HG03135 (cell line): ENCODE measurements at regions not wholly inside any gene's neighbourhood (a gene's known extent, or its start where the extent isn't known, plus 50 kb on each side); places are given as distances from the start of the nearest gene placed in this dataset.
"Not testable (repeated sequence)": the region's sequence is repeated elsewhere in the genome, so short reads cannot be mapped to it uniquely, and the experiment has no call there.

Source experiments
- ATAC-seq: cut with Tn5 transposase; IDR thresholded peaks from one replicate; pipeline ENCODE4 v1.9.1; 2021; ENCODE audit warnings: mild to moderate bottlenecking, moderate library complexity; ENCODE audit not compliant: unreplicated experiment

DNA sequence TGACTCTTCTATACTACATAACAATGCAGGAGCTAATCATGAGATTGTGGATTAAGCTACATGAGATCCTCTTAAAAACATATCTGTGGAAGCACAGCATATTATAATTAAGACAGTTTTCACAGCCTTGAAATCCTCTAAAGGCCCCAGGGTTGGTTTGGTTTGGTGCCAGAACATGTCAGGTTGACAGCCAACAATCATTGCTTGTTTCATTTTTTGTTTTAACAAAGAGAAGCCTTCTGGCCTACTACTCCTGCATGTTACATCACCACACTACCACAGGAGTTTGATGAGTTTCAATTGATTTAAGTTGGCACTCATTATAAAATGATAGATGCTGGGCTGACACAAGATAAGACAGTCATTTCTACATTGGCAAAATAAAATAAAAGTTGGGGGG, 255.9 kb upstream of the ERBB4 start:
- ATAC-seq, result no peak

DNA sequence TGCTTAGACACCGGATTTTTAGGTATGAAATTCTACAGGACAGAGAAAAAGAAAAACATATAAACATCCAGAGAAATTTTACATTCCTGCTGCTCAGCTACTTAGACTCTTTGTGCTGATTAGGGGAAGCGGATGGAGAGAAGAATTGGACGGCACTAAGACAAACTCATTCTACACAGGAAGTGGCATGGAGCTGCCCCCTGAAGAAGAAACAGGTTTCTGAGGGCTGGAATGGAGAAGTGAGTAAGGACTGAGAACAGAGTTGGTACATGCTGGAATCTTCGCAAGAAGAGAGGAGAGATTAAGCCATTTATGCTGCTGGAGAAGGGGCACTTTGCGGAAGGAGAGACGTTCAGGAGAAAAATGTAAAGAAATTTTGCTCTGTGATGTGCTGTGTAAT, 253.0 kb upstream of the ERBB4 start:
- no peak for ATAC-seq

DNA sequence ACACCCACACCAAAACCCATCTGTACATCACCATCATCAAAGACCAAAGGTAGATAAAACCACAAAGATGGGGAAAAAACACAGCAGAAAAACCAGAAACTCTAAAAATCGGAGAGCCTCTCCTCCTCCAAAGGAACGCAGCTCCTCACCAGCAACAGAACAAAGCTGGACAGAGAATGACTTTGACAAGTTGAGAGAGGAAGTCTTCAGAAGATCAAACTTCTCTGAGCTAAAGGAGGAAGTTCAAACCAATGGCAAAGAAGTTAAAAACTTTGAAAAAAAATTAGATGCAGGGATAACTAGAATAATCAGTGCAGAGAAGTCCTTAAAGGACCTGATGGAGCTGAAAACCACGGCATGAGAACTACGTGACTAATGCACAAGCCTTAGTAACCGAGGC, 247.5 kb upstream of the ERBB4 start:
- not testable (repeated sequence) for ATAC-seq

DNA sequence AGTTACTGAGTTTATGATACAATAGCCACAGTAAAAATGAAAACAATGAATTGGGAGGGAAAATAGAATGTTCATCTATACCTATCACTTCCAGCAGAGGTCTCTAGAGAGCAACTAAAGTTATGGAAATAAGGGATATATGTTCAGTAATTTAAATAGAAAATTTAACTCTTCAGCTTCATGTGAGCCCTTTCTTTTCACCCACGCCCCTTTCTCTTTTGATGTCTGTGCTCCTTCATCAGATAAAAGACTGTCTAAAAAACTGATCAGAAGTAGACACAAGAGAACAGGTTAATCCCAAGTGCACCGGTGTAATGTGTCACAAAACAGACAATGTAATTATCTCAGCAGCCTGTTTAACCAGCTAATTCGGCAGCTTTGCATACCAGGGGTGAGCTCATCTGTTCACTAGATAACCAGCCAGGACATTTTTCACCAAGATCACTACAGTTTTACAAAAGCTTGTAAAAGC, 238.5 kb upstream of the ERBB4 start:
- peak; percentile 59 for ATAC-seq

DNA sequence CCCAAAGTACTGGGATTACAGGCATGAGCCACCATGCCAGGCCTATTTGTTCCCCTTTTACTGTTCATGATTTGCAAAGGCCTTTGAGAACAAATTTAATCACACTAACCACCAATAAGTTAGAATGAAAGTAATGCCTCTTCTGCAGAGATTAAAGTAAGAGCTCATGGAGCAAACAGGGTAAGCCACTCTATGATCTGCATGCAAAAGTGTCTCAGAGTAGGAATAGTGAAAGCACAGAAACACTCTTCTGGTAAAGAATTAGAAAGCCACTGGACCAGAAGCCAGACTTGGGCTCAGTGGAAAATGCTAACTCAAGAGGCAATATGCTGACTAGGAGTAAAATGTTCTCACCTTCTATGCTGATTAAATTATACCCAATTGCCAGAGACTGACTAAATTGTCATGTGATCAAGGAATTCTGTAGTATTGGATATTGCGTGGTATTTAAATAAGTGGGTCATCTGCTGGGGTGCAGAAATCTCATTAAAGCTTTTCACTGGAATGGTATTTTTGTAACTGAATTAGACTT, 235.3 kb upstream of the ERBB4 start:
- no peak for ATAC-seq

DNA sequence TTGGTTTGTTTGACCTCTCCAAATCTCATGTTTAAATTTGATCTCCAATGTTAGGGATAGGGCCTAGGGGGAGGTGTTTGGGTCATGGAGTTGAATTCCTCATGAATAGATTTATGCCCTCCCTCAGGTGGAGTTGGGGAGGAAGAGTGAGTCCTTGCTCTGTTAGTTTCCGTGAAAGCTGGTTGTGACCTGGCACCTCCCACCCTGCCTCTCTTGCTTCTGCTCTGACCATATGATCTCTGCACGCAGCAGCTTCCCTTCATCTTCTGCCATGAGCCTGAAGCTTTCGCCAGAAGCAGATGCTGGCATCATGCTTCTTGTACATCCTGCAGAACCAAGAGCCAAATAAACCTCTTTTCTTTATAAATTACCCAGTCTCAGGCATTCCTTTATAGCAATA, 231.6 kb upstream of the ERBB4 start:
- no peak for ATAC-seq

DNA sequence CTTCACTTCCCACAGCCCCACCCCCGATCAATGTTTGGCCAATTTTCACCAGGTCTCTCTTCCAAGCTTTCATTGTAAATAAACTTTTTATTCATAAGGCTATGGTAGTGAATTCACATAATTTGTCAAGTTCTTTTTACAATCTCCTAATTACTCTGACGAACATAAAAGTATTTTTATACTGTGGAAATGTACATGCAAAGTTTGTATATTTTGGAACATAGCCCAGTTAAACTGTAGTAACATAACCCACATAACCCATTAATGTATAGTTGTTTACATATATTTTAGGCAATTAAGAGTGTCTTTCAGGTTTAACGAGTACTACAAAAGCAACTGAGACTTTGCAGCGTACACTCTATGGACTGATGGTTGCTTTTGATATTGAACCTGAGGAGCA, 228.3 kb upstream of the ERBB4 start:
- no peak for ATAC-seq

DNA sequence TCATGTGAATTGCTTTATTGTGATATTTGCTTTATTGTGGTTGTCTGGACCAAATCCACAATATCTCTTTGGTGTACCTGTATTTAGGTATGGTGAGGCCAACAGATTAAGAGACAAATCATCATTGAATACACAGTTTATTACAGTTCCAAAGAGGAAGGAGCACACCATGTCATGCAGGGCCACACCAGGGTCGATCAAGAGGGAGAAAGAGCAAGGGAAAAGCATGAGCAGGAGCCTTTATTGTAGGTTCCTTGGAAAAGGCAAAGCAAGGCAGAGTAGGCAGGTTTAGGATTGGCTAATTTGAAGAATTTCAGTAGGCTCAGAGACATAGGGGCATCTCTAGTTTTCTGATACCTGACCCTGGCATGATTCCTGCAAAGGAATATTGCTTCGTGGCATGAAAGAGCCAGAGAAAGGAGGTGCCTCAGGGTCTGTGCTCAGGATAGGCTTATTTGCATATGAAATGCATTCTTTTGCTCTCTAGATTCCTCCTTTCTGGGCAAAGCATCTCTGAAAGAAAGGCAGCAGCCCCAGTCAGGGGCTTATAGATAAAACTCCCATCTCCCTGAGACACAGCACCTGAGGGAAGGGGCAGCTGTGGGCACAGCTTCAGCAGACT, 214.2 kb upstream of the ERBB4 start:
- no peak for ATAC-seq

DNA sequence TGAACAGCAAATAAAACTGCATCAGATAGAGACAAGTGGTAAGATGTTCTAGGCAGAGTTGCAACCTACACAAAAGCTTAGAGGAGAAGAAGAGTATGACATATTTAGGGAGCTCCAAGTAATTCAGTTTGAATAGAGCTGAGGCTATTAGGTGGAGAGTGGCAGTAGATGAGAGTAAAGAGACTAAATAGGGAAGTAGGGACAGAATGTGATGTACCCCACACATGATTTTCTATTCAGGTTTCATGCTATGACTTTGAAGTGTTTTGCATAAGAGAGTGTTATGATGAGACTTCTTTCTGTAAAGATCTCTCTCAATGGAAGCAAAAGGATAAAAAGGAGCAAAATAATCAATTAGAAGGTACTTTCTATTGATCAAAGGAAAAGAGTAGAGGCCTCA, 206.8 kb upstream of the ERBB4 start:
- ATAC-seq, result peak; percentile 85

DNA sequence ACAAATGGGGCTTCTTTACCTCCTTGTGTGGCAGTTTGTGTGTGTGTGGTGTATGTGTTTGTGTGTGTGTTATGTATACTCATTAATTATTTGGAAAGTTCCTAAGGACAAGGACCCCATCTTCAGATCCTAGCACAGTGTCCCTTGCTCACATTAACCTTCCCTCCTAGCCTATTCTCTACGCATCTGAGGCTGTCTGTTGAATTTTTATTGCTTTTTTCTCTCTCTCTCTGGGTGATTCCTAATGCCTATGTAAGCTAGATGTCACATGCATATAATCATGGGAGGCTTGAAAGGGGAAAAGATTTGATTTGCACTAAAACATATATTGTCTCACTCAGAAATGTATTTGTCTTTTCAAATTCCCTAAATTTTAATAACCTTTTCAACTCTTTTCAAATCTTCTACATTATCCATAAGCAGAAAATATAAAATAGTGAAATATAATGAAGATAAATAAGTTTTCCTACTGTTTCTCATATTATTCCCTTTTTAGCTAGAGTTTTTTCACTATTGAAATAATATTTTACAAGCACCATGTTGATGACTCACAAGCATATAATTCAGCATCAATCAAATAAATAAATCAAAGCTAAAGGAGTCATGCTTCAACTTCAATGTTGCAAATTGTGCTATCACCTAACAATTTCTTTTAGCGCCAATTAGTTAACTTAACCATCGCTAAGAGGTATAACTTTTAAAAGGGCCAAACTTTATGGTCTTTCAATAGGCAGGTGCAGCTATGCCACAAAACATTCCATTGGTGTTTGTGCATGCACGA, 199.0 kb upstream of the ERBB4 start:
- ATAC-seq, result no peak

DNA sequence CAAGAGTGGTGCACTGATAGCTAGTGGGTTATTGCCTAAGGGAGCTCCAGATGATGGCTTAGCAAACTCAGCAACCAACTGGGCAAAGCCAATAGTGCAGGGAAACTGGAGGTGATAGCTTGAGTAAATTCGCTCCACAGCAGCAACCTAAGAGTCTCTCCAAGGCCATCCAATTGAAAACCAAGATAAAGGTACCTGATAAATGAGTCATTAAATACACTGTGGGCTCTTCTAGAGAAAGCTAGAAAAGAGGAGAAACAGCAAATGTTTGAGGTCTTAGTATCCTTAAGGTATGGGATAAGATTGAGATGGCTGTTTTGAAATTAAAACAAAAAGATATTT, 197.8 kb upstream of the ERBB4 start:
- ATAC-seq, result no peak

DNA sequence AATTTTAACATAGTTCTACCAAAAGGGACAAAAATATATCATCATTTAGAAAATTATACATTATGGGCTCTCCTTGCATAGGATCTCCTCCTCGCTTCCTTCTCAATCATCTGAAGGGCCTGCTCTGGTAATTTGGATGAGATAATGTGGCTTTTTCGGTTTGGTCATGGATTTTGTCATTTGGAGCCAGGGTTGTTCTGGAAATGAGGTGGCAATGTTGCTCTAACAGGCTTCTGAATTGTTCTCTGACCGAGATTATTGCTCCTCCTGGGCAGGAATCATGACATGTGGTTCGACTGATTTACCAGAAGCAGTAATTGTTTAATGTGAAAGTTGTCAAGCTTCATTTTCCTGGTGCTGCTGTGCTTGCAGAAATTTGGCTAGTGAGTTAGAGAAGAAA, 194.7 kb upstream of the ERBB4 start:
- no peak for ATAC-seq

DNA sequence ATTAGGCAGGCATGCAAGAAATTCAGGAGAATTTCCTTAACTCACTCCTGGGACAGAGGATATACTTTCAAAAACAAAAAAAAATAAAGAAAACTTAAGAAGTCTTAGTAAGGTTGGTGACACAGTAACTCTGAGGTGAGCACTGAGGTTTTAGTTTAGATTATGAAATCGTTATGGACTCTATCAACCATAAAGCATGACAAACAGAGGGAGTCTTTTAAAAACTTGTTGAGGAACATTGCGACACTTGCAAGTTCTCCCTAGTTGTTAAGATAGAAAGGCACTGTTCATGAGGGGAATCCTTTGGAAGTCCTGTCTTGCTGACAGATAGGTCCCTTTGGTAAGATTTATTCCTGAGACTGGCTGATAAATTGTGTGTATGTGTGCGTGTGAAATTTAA, 194.3 kb upstream of the ERBB4 start:
- ATAC-seq, result no peak

DNA sequence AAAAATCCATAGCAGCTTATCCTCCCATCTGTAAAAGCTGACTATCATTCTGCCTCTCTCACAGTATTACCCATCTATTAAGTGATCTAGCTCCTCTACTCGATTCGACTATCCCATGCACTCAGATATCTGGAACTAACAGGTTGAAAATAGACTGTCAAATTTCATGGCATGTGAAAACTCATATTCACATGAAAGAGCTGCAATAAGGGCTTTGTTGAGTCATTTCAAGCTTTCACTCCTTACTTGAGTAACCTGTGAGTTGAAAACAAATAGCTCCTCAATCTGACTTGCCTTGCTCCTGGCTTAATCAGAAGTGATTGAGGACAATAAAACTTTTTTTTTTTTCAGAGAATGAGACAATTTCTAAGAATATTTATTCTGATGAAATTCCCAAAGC, 192.4 kb upstream of the ERBB4 start:
- ATAC-seq, result peak; percentile 73

DNA sequence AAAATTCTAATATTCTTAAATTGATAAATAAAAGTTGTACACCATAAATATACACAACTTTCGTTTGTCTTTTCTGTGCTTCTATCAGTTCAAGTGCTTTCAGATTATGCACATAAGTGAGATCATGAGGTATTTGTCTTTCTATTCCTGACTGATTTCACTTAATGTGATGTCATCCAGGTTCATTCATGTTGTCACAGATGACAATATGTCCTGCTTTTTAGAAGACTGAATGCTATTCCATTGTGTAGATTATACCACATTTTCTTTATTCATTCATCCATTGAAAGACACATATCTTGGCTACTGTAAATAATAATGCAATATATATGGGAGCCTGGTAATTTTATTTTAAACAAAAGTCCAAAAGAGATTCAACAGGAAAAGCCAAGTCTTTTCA, 190.1 kb upstream of the ERBB4 start:
- no peak for ATAC-seq

DNA sequence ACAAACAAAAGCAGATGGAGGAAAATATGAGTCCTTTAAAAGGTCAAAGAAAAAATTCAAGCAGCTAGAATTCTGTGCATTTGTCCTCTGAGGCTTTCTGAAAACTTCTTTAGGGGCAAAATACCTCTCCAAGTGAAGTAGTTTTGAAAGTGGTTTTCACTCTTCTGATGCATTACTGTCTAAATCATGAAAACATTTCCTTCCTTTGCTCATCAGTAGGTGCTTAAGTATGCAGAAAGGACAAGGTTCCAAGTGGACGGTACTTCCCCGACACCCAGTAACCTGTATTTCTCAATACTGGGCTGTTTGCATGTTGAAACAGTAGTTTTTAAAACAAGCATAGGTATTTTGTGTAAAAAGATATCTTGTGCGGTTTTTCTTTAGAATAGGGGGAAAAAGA, 189.1 kb upstream of the ERBB4 start:
- ATAC-seq, result no peak

DNA sequence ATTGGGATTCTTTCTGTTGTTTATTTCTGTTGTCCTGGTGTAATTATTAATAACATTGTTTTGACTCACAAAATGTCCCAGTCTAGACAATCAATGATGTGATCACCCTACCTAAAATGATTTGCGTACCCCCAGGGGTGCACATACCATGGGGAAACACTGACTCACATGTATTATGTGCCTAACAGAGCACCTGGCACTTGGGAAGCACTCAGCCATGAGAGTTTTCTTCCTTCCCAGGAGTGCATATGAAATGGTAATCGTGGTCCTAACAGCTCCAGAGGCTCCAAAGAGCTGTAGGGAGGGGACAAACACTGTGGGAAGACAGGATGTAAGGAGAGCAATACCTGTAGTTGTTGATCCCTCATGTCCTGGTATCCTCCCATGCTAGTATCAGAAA, 187.8 kb upstream of the ERBB4 start:
- ATAC-seq, result no peak

DNA sequence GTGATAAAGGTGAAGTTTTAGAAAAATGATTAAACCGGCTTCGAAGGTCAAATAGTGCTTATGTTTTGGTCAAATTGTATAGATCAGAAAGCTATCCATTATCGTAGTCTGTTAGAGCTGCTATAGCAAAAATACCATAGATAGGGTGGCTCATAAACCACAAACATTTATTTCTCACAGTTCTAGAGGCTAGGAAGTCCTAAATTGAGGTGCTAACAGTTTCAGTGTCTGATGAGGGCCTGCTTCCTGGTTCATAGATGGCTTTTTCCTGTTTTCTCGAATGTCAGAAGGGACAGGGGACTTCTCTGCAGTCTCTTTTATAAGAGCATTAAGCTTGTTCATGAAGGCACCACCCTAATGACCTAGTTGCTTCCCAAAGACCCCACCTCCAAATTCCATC, 186.6 kb upstream of the ERBB4 start:
- ATAC-seq, result no peak

DNA sequence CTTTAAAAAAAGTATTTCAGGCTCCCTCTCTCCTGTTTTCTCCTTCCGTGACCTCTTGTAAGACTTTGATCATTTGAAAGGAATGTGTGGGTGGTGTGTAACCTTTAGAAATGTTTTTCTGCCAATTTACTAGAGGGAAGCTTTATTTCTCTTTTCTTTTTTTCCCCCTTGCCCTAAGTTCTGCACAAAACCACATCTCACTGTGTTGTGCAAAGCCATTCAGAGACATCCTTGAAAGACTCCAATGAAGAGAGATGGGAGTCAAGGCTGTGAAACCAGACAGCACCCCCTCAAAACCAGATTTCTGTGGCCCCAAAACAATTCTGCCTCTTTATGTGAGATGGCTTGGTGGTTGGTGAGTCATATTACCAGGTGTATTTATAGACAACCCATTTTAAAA, 184.6 kb upstream of the ERBB4 start:
- ATAC-seq, result no peak

DNA sequence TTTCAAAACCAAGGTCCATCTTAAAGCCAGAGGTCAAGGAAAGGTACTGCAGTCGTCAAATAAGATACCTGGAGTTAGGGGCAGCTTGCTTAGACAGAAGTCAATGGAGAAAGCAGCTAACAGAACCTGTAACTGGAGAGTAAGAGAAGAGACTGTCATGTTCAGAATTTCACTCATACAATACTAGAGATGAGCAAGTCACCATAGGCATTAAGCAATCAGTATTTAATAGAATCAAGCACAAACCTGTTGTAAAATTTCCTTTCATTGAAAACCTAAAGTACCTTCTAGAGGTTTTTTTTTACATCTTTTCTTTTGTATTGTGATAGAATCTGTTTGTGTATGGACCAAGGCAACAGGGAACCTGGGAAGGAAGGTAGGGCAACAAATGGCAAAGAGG, 183.4 kb upstream of the ERBB4 start:
- ATAC-seq, result no peak

DNA sequence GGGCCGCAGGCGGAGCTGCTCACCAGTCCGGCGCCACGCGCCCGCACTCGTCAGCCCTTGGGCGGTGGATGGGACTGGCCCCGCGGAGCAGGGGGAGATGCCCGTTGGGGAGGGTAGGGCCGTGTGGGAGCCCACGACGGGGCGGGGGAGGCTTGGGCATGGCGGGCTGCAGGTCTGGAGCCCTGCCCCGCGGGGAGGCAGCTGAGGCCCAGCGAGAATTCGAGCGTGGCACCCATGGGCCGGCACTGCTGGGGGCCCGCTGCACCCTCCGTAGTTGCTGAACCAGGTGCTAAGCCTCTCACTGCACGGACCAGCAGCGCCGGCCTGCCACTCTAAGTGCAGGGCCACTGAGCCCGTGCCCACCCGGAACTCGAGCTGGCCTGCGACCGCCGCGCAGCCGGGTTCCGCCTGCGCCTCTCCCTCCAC, 182.4 kb upstream of the ERBB4 start:
- no peak for ATAC-seq

DNA sequence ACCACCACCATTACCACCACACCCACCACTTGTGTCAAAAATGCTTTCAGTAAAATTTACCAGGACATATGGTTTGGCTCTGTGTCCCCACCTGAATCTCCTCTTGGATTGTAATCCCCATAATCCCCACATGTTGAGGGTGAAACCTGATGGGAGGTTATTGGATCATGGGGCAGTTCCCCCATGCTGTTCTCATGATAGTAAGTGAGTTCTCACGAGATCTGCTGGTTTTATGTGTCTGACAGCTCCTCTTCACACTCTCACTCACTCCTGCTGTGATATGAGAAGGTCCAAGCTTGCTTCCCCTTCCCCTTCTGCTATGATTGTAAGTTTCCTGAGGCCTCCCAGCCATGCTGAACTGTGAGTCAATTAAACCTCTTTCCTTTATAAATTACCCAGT, 176.8 kb upstream of the ERBB4 start:
- not testable (repeated sequence) for ATAC-seq

DNA sequence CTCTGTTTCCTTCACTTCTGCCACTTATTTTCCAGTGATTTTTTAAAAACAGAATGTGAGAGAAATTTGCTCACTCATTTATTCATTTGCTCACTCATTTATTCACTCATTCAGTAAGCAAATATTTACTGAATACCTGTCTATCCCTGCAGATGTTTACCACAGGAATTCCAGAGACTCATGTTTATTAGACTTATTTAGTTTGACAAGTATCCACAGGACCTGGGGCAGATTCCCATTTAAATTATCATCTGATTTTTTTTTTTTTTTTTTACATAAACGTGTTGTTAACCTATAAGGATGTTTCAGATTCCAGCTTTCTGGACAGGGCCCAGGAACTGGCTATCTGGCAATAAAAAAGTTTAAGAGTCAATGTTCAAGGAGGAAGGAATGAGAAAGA, 175.1 kb upstream of the ERBB4 start:
- no peak for ATAC-seq
